HAP-1 (cell line): ENCODE measurements at regions not wholly inside any gene's neighbourhood (a gene's known extent, or its start where the extent isn't known, plus 50 kb on each side); places are given as distances from the start of the nearest gene placed in this dataset.

ENCODE experiments used
- DNase-seq, 2 experiments: peaks; one replicate each; pipeline ENCODE4 v3.0.0-alpha.2; 2016 to 2020; ENCODE audit warnings: low spot score in 2 of 2
- H3K27me3 ChIP-seq: fragments of 250-450 bp; sonication (Bioruptor Pico); 2 replicates; pipeline ENCODE4 v1.5.1; 2020; ENCODE audit warnings: low read depth, mild to moderate bottlenecking, moderate library complexity
- H3K36me3 ChIP-seq: fragments of 250-450 bp; sonication (Bioruptor Pico); replicated peaks from 2 replicates; pipeline ENCODE4 v1.5.1; 2020; ENCODE audit warnings: mild to moderate bottlenecking
- H3K4me1 ChIP-seq: fragments of 250-450 bp; sonication (Bioruptor Pico); 2 replicates; pipeline ENCODE4 v1.5.1; 2020; ENCODE audit warnings: mild to moderate bottlenecking
- H3K4me3 ChIP-seq: fragments of 250-450 bp; sonication (Bioruptor Pico); 2 replicates; pipeline ENCODE4 v1.5.1; 2020; ENCODE audit warnings: mild to moderate bottlenecking, moderate library complexity
- H3K9me3 ChIP-seq: fragments of 250-450 bp; sonication (Bioruptor Pico); 2 replicates; pipeline ENCODE4 v1.5.1; 2020; ENCODE audit warnings: mild to moderate bottlenecking, moderate library complexity
- in situ Hi-C: fragments of 300-500 bp; cut with MboI; formaldehyde crosslinking; loops from 3 replicates; pipeline ENCODE4 v1.14.3; 2020; ENCODE audit warnings: low sequenced_read_pairs, inconsistent platforms, mixed read lengths

- Histone ChIP-seq H3K4me3 (no peak overlapping the region), H3K27me3 (no peaks in the 10 kb centered on the region), H3K36me3 (no peaks in the 10 kb centered on the region), H3K9me3 (no peaks in the 10 kb centered on the region), H3K4me1 (no peaks in the 10 kb centered on the region)
- no peak for DNase-seq
- in situ Hi-C loops: no loop called here
These were observed 257.0 kb upstream of the RAB6C start for GRCh38 chr2:129722306-129723019.

- H3K27me3 ChIP-seq: no peaks in the 10 kb centered on the region
- no peak for DNase-seq
- no peaks in the 10 kb centered on the region for H3K9me3 ChIP-seq
- in situ Hi-C loops: no loop called here
- no peaks in the 10 kb centered on the region for H3K36me3 ChIP-seq
- H3K4me3 ChIP-seq: no peak overlapping the region
- H3K4me1 ChIP-seq: no peaks in the 10 kb centered on the region
These were observed 256.0 kb upstream of the RAB6C start for GRCh38 chr2:129723277-129724020.

GRCh38 chr2:129724021-129724757 lies 255.3 kb upstream of the RAB6C start:
- Histone ChIP-seq H3K4me1 (no peaks in the 10 kb centered on the region), H3K9me3 (no peaks in the 10 kb centered on the region), H3K36me3 (no peaks in the 10 kb centered on the region), H3K4me3 (no peak overlapping the region), H3K27me3 (no peaks in the 10 kb centered on the region)
- in situ Hi-C loops: no loop called here
- DNase-seq: no peak

- in situ Hi-C loops: no loop called here
- DNase-seq: no peak
- no peaks in the 10 kb centered on the region for H3K27me3 ChIP-seq
- H3K4me1 ChIP-seq: no peaks in the 10 kb centered on the region
- H3K36me3 ChIP-seq: no peaks in the 10 kb centered on the region
- no peaks in the 10 kb centered on the region for H3K9me3 ChIP-seq
- no peak overlapping the region for H3K4me3 ChIP-seq
These were observed 253.2 kb upstream of the RAB6C start for GRCh38 chr2:129726216-129726615.

GRCh38 chr2:129727286-129727685 lies 252.2 kb upstream of the RAB6C start:
- H3K4me1 ChIP-seq: no peaks in the 10 kb centered on the region
- H3K9me3 ChIP-seq: no peaks in the 10 kb centered on the region
- H3K27me3 ChIP-seq: no peaks in the 10 kb centered on the region
- no peaks in the 10 kb centered on the region for H3K36me3 ChIP-seq
- H3K4me3 ChIP-seq: no peak overlapping the region
- no peak for DNase-seq
- in situ Hi-C loops: no loop called here

GRCh38 chr2:129728035-129728972 lies 251.2 kb upstream of the RAB6C start:
- H3K36me3 ChIP-seq: no peaks in the 10 kb centered on the region
- in situ Hi-C loops: no loop called here
- DNase-seq: no peak

GRCh38 chr2:129729011-129729410 lies 250.5 kb upstream of the RAB6C start:
- Histone ChIP-seq H3K36me3 (no peaks in the 10 kb centered on the region), H3K4me3 (no peak overlapping the region), H3K9me3 (no peaks in the 10 kb centered on the region), H3K4me1 (no peaks in the 10 kb centered on the region), H3K27me3 (no peaks in the 10 kb centered on the region)
- in situ Hi-C loops: no loop called here
- no peak for DNase-seq

More at GRCh38 chr2:129728035-129728972, 251.2 kb upstream of the RAB6C start:
- Histone ChIP-seq H3K4me1 (no peaks in the 10 kb centered on the region), H3K9me3 (no peaks in the 10 kb centered on the region), H3K27me3 (no peaks in the 10 kb centered on the region), H3K4me3 (no peak overlapping the region)

GRCh38 chr2:129729646-129730045 lies 249.8 kb upstream of the RAB6C start:
- H3K27me3 ChIP-seq: no peaks in the 10 kb centered on the region

GRCh38 chr2:129730979-129731378 lies 248.5 kb upstream of the RAB6C start:
- Histone ChIP-seq H3K4me1 (no peaks in the 10 kb centered on the region), H3K27me3 (no peaks in the 10 kb centered on the region), H3K36me3 (no peaks in the 10 kb centered on the region), H3K4me3 (no peak overlapping the region), H3K9me3 (no peaks in the 10 kb centered on the region)
- no peak for DNase-seq
- in situ Hi-C loops: no loop called here

More at GRCh38 chr2:129729646-129730045, 249.8 kb upstream of the RAB6C start:
- no peaks in the 10 kb centered on the region for H3K9me3 ChIP-seq
- H3K4me3 ChIP-seq: no peak overlapping the region
- in situ Hi-C loops: no loop called here
- DNase-seq: no peak
- H3K4me1 ChIP-seq: no peaks in the 10 kb centered on the region
- H3K36me3 ChIP-seq: no peaks in the 10 kb centered on the region

- in situ Hi-C loops: no loop called here
- H3K9me3 ChIP-seq: no peaks in the 10 kb centered on the region
- H3K36me3 ChIP-seq: no peaks in the 10 kb centered on the region
- no peak for DNase-seq
- H3K27me3 ChIP-seq: no peaks in the 10 kb centered on the region
- H3K4me3 ChIP-seq: no peak overlapping the region
- H3K4me1 ChIP-seq: no peaks in the 10 kb centered on the region
These were observed 247.4 kb upstream of the RAB6C start for GRCh38 chr2:129731907-129732629.

- no peaks in the 10 kb centered on the region for H3K27me3 ChIP-seq
- in situ Hi-C loops: no loop called here
- H3K36me3 ChIP-seq: no peaks in the 10 kb centered on the region
- H3K9me3 ChIP-seq: no peaks in the 10 kb centered on the region
- no peak for DNase-seq
- H3K4me1 ChIP-seq: no peaks in the 10 kb centered on the region
- H3K4me3 ChIP-seq: no peak overlapping the region
These were observed 246.8 kb upstream of the RAB6C start for GRCh38 chr2:129732630-129733026.

- no peak for DNase-seq
- no peaks in the 10 kb centered on the region for H3K9me3 ChIP-seq
- in situ Hi-C loops: no loop called here
- H3K4me3 ChIP-seq: no peak overlapping the region
- no peaks in the 10 kb centered on the region for H3K27me3 ChIP-seq
- H3K4me1 ChIP-seq: no peaks in the 10 kb centered on the region
- no peaks in the 10 kb centered on the region for H3K36me3 ChIP-seq
These were observed 246.4 kb upstream of the RAB6C start for GRCh38 chr2:129733041-129733440.

- Histone ChIP-seq H3K27me3 (no peaks in the 10 kb centered on the region), H3K9me3 (no peaks in the 10 kb centered on the region), H3K4me1 (no peaks in the 10 kb centered on the region), H3K4me3 (no peak overlapping the region), H3K36me3 (no peaks in the 10 kb centered on the region)
- in situ Hi-C loops: no loop called here
- DNase-seq: no peak
These were observed 245.9 kb upstream of the RAB6C start for GRCh38 chr2:129733579-129733978.
